ENCODE measurements at regions not wholly inside any gene's neighbourhood (a gene's known extent, or its start where the extent isn't known, plus 50 kb on each side); places are given as distances from the start of the nearest gene placed in this dataset.
"Not testable (repeated sequence)": the region's sequence is repeated elsewhere in the genome, so short reads cannot be mapped to it uniquely, and the experiment has no call there.

GRCh38 chr16:10283246-10283645 lies 101.0 kb upstream of the GRIN2A start:
- TF ChIP-seq CTCF (optimal IDR thresholded peaks at IDR 0.05 in 1 of 3, IDR thresholded peaks at IDR 0.05 in 1 of 3, conservative IDR thresholded peaks at IDR 0.05 in 1 of 3; ENCODE audit: extremely low read depth in 1 of 3, insufficient read depth in 2 of 3, low read length in 3 of 3); EZH2 (IDR thresholded peaks at IDR 0.05; ENCODE audit: low read length): not testable (repeated sequence)

Data from keratinocyte (primary cell).